ENCODE measurements at regions not wholly inside any gene's neighbourhood (a gene's known extent, or its start where the extent isn't known, plus 50 kb on each side); places are given as distances from the start of the nearest gene placed in this dataset.

DNA sequence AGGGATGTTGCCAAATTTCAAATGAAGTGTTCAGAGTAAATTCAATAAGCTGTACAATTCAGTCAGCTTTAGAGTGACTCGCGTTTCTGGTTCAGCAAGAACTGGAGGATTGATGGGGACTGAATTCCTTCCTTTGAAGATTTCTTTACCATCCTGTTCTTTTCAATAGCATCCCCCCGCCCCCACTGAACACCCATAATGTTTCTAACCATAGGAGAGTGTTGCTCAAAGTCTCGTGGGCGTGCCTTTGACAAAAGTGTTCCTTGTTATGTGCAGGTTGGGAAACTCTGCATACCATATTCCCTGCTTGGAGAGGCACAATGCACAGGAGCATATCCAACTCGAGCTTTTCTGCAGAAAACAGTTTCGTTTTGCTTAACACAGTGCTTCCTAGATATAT lies 323.5 kb upstream of the CASK start:
- H3K4me3 Mint-ChIP-seq (ENCODE audit: unreplicated experiment), result no peak overlapping the region
- no peaks in the 10 kb centered on the region for H3K27me3 Mint-ChIP-seq (ENCODE audit: low read depth)
- H3K9me3 Mint-ChIP-seq (ENCODE audit: low read depth), result peaks cover 9% of the 10 kb centered on the region
- no peaks in the 10 kb centered on the region for H3K4me1 Mint-ChIP-seq (ENCODE audit: low read depth)
- no peak for DNase-seq (ENCODE audit: low spot score)
- H3K27ac Mint-ChIP-seq (ENCODE audit: unreplicated experiment), result no peak overlapping the region
- H3K36me3 Mint-ChIP-seq (ENCODE audit: low read depth), result no peaks in the 10 kb centered on the region
- TF ChIP-seq, protein P1, sequence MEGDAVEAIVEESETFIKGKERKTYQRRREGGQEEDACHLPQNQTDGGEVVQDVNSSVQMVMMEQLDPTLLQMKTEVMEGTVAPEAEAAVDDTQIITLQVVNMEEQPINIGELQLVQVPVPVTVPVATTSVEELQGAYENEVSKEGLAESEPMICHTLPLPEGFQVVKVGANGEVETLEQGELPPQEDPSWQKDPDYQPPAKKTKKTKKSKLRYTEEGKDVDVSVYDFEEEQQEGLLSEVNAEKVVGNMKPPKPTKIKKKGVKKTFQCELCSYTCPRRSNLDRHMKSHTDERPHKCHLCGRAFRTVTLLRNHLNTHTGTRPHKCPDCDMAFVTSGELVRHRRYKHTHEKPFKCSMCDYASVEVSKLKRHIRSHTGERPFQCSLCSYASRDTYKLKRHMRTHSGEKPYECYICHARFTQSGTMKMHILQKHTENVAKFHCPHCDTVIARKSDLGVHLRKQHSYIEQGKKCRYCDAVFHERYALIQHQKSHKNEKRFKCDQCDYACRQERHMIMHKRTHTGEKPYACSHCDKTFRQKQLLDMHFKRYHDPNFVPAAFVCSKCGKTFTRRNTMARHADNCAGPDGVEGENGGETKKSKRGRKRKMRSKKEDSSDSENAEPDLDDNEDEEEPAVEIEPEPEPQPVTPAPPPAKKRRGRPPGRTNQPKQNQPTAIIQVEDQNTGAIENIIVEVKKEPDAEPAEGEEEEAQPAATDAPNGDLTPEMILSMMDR (IDR thresholded peaks at IDR 0.05), result no peak

DNA sequence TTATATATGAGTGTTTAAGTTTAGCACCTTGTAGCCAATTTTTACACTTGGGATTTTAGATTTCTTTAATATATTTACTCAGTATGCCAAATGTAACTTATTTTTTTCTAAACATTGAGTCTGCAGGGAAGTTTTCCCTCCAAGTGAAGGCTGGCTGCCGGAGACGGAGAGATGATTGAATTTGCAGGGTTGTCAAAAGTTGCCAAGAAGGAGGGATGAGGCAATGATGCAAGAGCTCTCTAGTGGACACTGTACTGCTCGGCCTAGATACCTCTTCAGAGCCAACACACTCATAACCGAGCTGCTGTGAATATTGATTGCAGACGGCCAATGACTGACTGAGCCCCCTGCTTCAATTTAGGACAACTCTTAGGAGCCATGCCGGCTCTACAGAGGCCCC lies 318.6 kb upstream of the CASK start:
- Mint-ChIP-seq H3K36me3 (ENCODE audit: low read depth) (no peaks in the 10 kb centered on the region), H3K9me3 (ENCODE audit: low read depth) (peaks cover 6% of the 10 kb centered on the region), H3K27ac (ENCODE audit: unreplicated experiment) (no peak overlapping the region), H3K27me3 (ENCODE audit: low read depth) (no peaks in the 10 kb centered on the region), H3K4me3 (ENCODE audit: unreplicated experiment) (no peak overlapping the region), H3K4me1 (ENCODE audit: low read depth) (no peaks in the 10 kb centered on the region)
- DNase-seq (ENCODE audit: low spot score), result no peak
- TF ChIP-seq, protein P1 (IDR thresholded peaks at IDR 0.05), result no peak

DNA sequence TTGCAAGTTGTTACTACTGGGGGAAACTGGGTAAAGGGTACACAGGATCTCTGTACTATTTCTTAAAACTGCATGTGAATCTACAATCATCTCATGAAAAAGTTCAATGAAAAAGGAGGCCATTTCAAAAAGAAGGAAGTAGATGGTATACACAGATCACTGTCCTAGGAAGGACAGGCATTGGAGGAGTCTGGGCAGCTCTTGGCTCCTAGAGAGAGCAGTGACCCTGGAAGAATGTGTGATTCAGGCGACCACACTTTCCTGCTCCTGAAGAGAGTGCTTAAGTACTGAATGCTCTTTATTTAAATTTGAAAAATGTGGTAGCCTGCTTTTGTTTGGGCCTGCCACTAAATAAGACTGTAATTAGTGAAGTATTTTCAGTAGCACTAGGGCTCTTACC lies 318.1 kb upstream of the CASK start:
- peaks cover 10% of the 10 kb centered on the region for H3K9me3 Mint-ChIP-seq (ENCODE audit: low read depth)
- no peak overlapping the region for H3K27ac Mint-ChIP-seq (ENCODE audit: unreplicated experiment)
- no peaks in the 10 kb centered on the region for H3K4me1 Mint-ChIP-seq (ENCODE audit: low read depth)
- DNase-seq (ENCODE audit: low spot score), result no peak
- no peaks in the 10 kb centered on the region for H3K36me3 Mint-ChIP-seq (ENCODE audit: low read depth)
- H3K4me3 Mint-ChIP-seq (ENCODE audit: unreplicated experiment), result no peak overlapping the region
- no peaks in the 10 kb centered on the region for H3K27me3 Mint-ChIP-seq (ENCODE audit: low read depth)
- TF ChIP-seq, protein P1 (IDR thresholded peaks at IDR 0.05), result no peak

DNA sequence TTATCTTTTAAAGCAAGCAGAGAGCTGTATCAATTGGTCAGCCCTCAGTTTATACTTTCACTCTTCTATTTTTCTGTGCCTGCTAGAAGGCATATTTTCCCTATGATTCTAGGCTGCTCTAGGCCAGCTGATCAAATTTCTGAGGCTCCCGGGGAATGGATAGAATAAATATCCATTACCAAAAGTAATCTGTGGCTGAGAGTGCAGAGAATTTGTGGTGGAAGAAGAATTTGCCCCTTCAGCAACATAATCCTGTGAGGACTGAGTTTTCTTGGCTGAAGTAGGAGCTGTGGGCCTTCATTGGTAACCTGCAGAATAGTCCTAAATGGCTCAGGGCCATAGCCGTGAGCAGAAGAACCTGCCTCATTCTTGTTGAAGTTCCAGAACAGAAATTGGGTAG lies 314.6 kb upstream of the CASK start:
- H3K4me3 Mint-ChIP-seq (ENCODE audit: unreplicated experiment), result no peak overlapping the region
- no peaks in the 10 kb centered on the region for H3K36me3 Mint-ChIP-seq (ENCODE audit: low read depth)
- H3K27me3 Mint-ChIP-seq (ENCODE audit: low read depth), result no peaks in the 10 kb centered on the region
- TF ChIP-seq, protein P1 (IDR thresholded peaks at IDR 0.05), result no peak
- no peak overlapping the region for H3K27ac Mint-ChIP-seq (ENCODE audit: unreplicated experiment)
- H3K4me1 Mint-ChIP-seq (ENCODE audit: low read depth), result no peaks in the 10 kb centered on the region
- DNase-seq (ENCODE audit: low spot score), result no peak
- H3K9me3 Mint-ChIP-seq (ENCODE audit: low read depth), result peaks cover 16% of the 10 kb centered on the region

DNA sequence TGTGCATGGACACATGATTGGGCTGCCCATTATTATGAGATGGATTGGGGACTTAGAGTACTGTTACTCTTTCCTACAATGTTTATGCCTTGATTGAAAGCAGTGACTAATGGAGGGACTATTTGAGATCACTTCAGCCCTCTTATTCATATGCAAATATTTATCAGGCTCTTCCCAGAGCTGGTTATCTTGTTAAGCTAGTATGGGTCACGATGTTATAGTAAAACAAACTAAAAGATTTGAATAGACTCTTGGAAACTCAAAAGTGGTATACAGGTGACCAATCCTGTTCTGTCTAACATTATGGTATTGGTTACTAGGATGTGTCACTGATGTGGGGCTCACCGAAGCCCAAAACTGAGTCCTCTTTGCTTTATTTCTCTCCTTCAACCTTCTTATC lies 306.2 kb upstream of the CASK start:
- Mint-ChIP-seq H3K9me3 (ENCODE audit: low read depth) (peaks cover 28% of the 10 kb centered on the region), H3K4me1 (ENCODE audit: low read depth) (no peaks in the 10 kb centered on the region), H3K4me3 (ENCODE audit: unreplicated experiment) (no peak overlapping the region), H3K27ac (ENCODE audit: unreplicated experiment) (no peak overlapping the region), H3K36me3 (ENCODE audit: low read depth) (no peaks in the 10 kb centered on the region), H3K27me3 (ENCODE audit: low read depth) (peaks cover 3% of the 10 kb centered on the region)
- no peak for DNase-seq (ENCODE audit: low spot score)
- TF ChIP-seq, protein P1 (IDR thresholded peaks at IDR 0.05), result no peak
